Esophagus squamous epithelium (tissue), 5 donors: ENCODE measurements at regions not wholly inside any gene's neighbourhood (a gene's known extent, or its start where the extent isn't known, plus 50 kb on each side); places are given as distances from the start of the nearest gene placed in this dataset.
"Not testable (repeated sequence)": the region's sequence is repeated elsewhere in the genome, so short reads cannot be mapped to it uniquely, and the experiment has no call there.

Experiments
- DNase-seq: peaks from one replicate; lab custom pipeline; 2025; lab: John Stamatoyannopoulos, UW
- H3K27ac ChIP-seq, 4 donors: fragments of 200-600 bp; sonication (generic); one replicate each; pipeline ENCODE4 v1.5.1; 2016 to 2019; ENCODE audit warnings: mild to moderate bottlenecking in 1 of 4
- H3K27me3 ChIP-seq, 4 donors: fragments of 200-600 bp; sonication (generic); 1 replicate in 3 of 4; 2 replicates in 1 of 4; pipeline versions ENCODE4 v1.5.1 to v1.6.0; 2017 to 2021; ENCODE audit warnings: antibody characterized with exemption in 1 of 4
- H3K36me3 ChIP-seq, 3 donors: fragments of 200-600 bp; sonication (generic); one replicate each; pipeline ENCODE4 v1.5.1; 2016 to 2019
- H3K4me1 ChIP-seq, 3 donors: fragments of 200-600 bp; sonication (generic); one replicate each; pipeline ENCODE4 v1.5.1; 2017 to 2019
- H3K4me3 ChIP-seq, 4 donors: fragments of 200-600 bp; sonication (generic); 1 replicate in 3 of 4; 2 replicates in 1 of 4; pipeline ENCODE4 v1.5.1; 2016 to 2019; ENCODE audit warnings: mild to moderate bottlenecking in 2 of 4, moderate library complexity in 1 of 4
- H3K9me3 ChIP-seq, 3 donors: fragments of 200-600 bp; sonication (generic); one replicate each; pipeline ENCODE4 v1.5.1; 2016 to 2019
- POLR2A ChIP-seq, 4 donors: fragments of 450-650 bp; IDR thresholded peaks; one replicate each; pipeline ENCODE4 v1.6.1; 2017; ENCODE audit warnings: antibody characterized with exemption in 4 of 4, mild to moderate bottlenecking in 4 of 4, moderate library complexity in 3 of 4
- WGBS, 2 donors: methylation state at CpG; one replicate each; pipeline ENCODE4 v1.1.5; 2018; 5-methylcytosine and 5-hydroxymethylcytosine counted together
- intact Hi-C: fragments of 100-400 bp; cut with DNase I; formaldehyde crosslinking; loops from one replicate; pipeline ENCODE4 v1.15.0; 2022
- TF ChIP-seq, protein P1 (sequence below), 6 experiments: fragments of 450-650 bp in 4 of 6; fragments of 200-600 bp in 2 of 6; sonication (generic) in 2 of 6; IDR thresholded peaks; one replicate each; pipeline ENCODE4 v1.5.1; 2016 to 2019; ENCODE audit warnings: antibody characterized with exemption in 6 of 6, mild to moderate bottlenecking in 4 of 6, moderate library complexity in 4 of 6
- donor health status: DM: yes; HTN: yes; CAD: no.

DNA sequence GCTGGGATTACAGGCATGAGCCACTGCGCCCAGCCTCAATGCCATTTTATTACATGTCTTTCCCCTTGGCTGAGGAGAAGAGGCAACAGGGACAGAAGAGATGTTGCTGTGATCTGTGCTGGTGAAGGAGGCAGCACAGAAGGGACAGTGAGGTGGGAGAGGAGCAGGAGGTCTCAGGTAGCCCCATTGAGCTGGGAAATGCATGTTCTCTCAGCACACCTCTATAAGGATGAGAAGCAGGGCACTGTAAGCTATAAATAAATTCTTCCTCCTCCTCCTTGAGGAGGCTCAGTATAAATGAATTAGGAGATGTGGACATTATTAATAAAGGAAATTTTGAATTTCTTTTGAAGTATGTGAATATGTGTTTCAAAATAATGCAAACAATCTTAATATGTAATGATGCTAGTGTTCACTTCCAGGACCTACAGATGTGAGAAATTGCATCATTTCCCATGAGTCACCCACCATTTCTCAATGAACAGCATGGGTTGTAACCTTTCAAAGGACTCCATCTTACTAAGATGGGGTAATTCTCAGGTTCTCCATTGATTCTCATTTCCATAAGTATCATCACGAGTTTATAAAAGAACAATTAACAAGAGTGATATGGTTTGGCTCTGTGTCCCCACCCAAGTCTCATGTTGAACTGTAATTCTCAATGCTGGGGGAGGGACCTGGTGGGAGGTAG, 88.9 kb upstream of the ODAD2 start:
- Histone ChIP-seq H3K4me1 (no peaks in the 10 kb centered on the region), H3K27ac (no peak overlapping the region), H3K27me3 (no peaks in the 10 kb centered on the region), H3K36me3 (peaks cover 0 to 63% (median 0%) of the 10 kb centered on the region in 3 donors), H3K4me3 (no peak overlapping the region), H3K9me3 (no peaks in the 10 kb centered on the region)
- intact Hi-C loops: no loop called here
- TF ChIP-seq POLR2A (IDR thresholded peaks at IDR 0.05): no peak
- TF ChIP-seq, protein P1, sequence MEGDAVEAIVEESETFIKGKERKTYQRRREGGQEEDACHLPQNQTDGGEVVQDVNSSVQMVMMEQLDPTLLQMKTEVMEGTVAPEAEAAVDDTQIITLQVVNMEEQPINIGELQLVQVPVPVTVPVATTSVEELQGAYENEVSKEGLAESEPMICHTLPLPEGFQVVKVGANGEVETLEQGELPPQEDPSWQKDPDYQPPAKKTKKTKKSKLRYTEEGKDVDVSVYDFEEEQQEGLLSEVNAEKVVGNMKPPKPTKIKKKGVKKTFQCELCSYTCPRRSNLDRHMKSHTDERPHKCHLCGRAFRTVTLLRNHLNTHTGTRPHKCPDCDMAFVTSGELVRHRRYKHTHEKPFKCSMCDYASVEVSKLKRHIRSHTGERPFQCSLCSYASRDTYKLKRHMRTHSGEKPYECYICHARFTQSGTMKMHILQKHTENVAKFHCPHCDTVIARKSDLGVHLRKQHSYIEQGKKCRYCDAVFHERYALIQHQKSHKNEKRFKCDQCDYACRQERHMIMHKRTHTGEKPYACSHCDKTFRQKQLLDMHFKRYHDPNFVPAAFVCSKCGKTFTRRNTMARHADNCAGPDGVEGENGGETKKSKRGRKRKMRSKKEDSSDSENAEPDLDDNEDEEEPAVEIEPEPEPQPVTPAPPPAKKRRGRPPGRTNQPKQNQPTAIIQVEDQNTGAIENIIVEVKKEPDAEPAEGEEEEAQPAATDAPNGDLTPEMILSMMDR (IDR thresholded peaks at IDR 0.05): no peak
- no peak for DNase-seq
- 75 to 79% methylated on average over 2 of the region's 2 CpGs for WGBS, 2 donors

DNA sequence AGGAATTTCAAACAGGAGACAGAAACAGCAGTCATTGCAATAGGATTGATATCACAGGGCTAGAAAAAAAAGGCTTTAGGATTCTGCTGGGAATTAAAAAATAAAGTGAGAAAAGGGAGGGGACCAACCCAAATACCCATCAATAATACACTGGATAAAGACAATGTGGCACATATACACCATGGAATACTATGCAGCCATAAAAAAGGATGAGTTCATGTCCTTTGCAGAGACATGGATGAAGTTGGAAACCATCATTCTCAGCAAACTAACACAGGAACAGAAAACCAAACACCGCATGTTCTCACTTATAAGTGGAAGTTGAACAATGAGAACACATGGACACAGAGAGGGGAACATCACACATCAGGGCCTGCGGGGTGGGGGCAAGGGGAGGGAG, 86.9 kb upstream of the ODAD2 start:
- H3K27ac ChIP-seq, intact Hi-C loops, DNase-seq, H3K27me3 ChIP-seq, H3K4me1 ChIP-seq, H3K9me3 ChIP-seq, H3K4me3 ChIP-seq: not testable (repeated sequence)
- WGBS, 2 donors: 96 to 100% methylated on average over 2 of the region's 2 CpGs
- peaks cover 0 to 68% (median 0%) of the 10 kb centered on the region in 3 donors for H3K36me3 ChIP-seq

DNA sequence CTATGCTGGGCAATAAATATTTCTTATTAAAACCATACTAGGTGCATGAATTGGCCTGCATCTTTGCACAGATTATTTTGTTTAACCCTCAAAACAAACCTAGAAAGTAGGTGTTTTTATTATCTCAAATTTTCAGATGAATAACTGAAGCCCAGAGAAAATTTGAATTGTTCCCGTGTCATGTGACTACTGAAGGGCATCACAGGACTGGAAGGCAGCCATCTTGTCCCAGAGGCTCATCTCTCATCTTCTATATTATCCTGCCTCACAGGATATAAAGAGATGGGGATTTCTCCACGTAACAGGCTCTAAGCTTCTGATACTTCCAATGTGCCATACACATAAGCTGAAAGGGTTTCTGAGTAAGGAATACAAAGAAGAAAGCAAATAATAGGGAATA, 84.0 kb upstream of the ODAD2 start:
- Histone ChIP-seq H3K4me1 (no peaks in the 10 kb centered on the region), H3K9me3 (no peaks in the 10 kb centered on the region), H3K27me3 (no peaks in the 10 kb centered on the region), H3K4me3 (no peak overlapping the region), H3K36me3 (peaks cover 0 to 42% (median 0%) of the 10 kb centered on the region in 3 donors), H3K27ac (no peak overlapping the region)
- 81 to 87% methylated on average over 2 of the region's 2 CpGs for WGBS, 2 donors
- TF ChIP-seq POLR2A (IDR thresholded peaks at IDR 0.05): no peak
- TF ChIP-seq, protein P1 (IDR thresholded peaks at IDR 0.05): no peak
- intact Hi-C loops: no loop called here
- no peak for DNase-seq

DNA sequence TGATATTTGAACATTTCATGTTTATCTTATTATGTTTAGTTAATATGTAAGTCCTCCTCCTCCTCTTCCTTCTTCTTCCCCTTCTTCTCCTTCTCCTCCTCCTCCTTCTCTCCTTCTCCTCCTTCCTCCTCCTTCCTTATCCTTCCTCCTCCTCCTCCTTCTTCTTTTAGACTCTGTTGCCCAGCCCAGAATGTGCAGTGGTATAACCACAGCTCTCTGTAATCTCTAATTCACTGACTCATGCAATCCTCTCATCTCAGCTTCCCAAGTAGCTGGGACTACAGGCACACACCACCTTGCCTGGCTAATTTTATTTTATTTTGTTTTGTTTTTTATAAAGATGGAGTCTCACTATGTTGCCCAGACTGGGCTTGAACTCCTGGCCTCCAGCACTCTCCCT, 83.4 kb upstream of the ODAD2 start:
- intact Hi-C loops: no loop called here
- no peak overlapping the region for H3K4me3 ChIP-seq
- no peaks in the 10 kb centered on the region for H3K4me1 ChIP-seq
- peaks cover 0 to 40% (median 0%) of the 10 kb centered on the region in 3 donors for H3K36me3 ChIP-seq
- TF ChIP-seq POLR2A (IDR thresholded peaks at IDR 0.05): no peak
- TF ChIP-seq, protein P1 (IDR thresholded peaks at IDR 0.05): no peak
- DNase-seq: no peak
- H3K27me3 ChIP-seq: no peaks in the 10 kb centered on the region
- H3K27ac ChIP-seq: no peak overlapping the region
- H3K9me3 ChIP-seq: no peaks in the 10 kb centered on the region

DNA sequence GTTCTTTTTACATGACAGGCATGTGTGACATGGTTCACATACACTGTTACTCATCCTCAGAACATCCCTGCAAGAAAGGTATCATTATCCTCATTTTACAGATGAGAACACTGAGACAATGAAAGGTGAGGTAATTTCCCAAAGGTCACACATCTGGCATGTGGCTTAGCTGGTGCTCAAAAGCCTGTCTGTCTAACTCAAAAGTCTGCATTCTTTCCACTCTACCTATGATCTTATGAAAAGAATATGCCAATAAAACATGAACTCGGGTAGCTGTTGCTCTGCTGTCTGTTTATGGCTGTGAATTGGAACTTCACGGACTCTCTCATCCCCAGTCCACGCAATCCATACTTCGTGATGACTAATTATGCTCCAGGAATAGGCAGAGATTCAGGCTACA, 79.0 kb upstream of the ODAD2 start:
- Histone ChIP-seq H3K36me3 (peaks cover 0 to 40% (median 0%) of the 10 kb centered on the region in 3 donors), H3K9me3 (no peaks in the 10 kb centered on the region), H3K4me1 (no peaks in the 10 kb centered on the region), H3K27me3 (no peaks in the 10 kb centered on the region), H3K4me3 (no peak overlapping the region), H3K27ac (peak overlapping the region in 1 of 4 donors; percentile 6)
- no peak for DNase-seq
- intact Hi-C loops: no loop called here
- TF ChIP-seq, protein P1 (IDR thresholded peaks at IDR 0.05): no peak
- TF ChIP-seq POLR2A (IDR thresholded peaks at IDR 0.05): no peak
- 79 to 80% methylated on average over 4 of the region's 4 CpGs for WGBS, 2 donors
